ENCODE measurements at regions not wholly inside any gene's neighbourhood (a gene's known extent, or its start where the extent isn't known, plus 50 kb on each side); places are given as distances from the start of the nearest gene placed in this dataset.

DNA sequence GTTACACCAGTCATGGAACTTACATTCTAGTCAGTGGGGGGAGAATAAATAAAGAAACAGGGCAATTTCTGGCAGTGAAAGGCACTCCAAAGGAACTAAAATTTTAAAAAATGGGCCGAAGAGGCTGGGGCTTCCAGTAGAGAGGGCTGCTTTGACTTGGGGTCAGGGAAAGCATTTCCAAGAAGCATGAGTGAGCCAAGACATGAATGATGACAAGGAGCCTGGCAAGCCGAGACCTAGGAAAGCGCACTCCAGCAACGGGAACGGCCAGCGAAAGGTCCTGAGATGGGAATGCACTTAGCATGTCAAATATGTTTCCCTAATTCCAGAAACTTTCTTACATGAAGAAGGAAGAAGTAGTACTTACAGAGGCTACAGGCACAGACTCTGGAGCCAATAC is 95.4 kb upstream of the NGF start:
- 95% methylated on average over 6 of the region's 6 CpGs for WGBS (ENCODE audit: low lambda C conversion rate)
- no peaks in the 10 kb centered on the region for H4K20me1 ChIP-seq (ENCODE audit: insufficient read depth)
- ChIA-PET POLR2A (no interaction called here), CTCF (no interaction called here)
- no peaks in the 10 kb centered on the region for H3K27me3 ChIP-seq (ENCODE audit: insufficient read depth)
- no peak overlapping the region for H3K9ac ChIP-seq
- H3K4me1 ChIP-seq (ENCODE audit: control insufficient read depth in 1 of 2, insufficient read depth in 2 of 2, low read depth in 1 of 2, low read length in 1 of 2), result peaks cover 7 to 22% of the 10 kb centered on the region in 2 experiments; a peak in 3 of 4 replicates
- H3F3A ChIP-seq (replicated peaks; ENCODE audit: insufficient read depth), result peaks cover 14% of the 10 kb centered on the region
- no peaks in the 10 kb centered on the region for H3K9me2 ChIP-seq
- no peak overlapping the region for H3K4me3 ChIP-seq (ENCODE audit: low read depth in 2 of 2, low read length in 1 of 2)
- H3K79me2 ChIP-seq (ENCODE audit: insufficient read depth), result no peaks in the 10 kb centered on the region
- H3K27ac ChIP-seq (ENCODE audit: low read depth in 2 of 2, low read length in 1 of 2), result no peak overlapping the region
- no peaks in the 10 kb centered on the region for H3K36me3 ChIP-seq (replicated peaks in 1 of 2; ENCODE audit: control insufficient read depth in 1 of 2, insufficient read depth in 2 of 2, low read length in 1 of 2)
- H3K9me3 ChIP-seq, result no peaks in the 10 kb centered on the region
- no peak for TF ChIP-seq FOXJ3 (CRISPR knock-in tag; IDR thresholded peaks at IDR 0.05)
- TF ChIP-seq, protein P1, sequence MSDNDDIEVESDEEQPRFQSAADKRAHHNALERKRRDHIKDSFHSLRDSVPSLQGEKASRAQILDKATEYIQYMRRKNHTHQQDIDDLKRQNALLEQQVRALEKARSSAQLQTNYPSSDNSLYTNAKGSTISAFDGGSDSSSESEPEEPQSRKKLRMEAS (IDR thresholded peaks at IDR 0.05; ENCODE audit: low read depth), result no peak
- TF ChIP-seq FOXM1 (IDR thresholded peaks at IDR 0.05; ENCODE audit: low read depth), result no peak
- no peak for TF ChIP-seq RFX5 (IDR thresholded peaks at IDR 0.05; ENCODE audit: low read length)
- no peak for TF ChIP-seq USF2 (IDR thresholded peaks at IDR 0.05; ENCODE audit: borderline replicate concordance, low read depth, low read length)
- no peak for TF ChIP-seq ZBTB33 (IDR thresholded peaks at IDR 0.05; ENCODE audit: borderline replicate concordance, low read depth)
- no peak for TF ChIP-seq POLR2AphosphoS5 (IDR thresholded peaks at IDR 0.05; ENCODE audit: low read depth, low read length)
- no peak for TF ChIP-seq SMC3 (IDR thresholded peaks at IDR 0.05; ENCODE audit: low read depth, low read length)
- no peak for TF ChIP-seq FOSL2 (IDR thresholded peaks at IDR 0.05; ENCODE audit: borderline replicate concordance, low read depth)
- TF ChIP-seq TEAD4 (IDR thresholded peaks at IDR 0.05; ENCODE audit: borderline replicate concordance, insufficient read depth), result no peak
- no peak for TF ChIP-seq MEF2A (IDR thresholded peaks at IDR 0.05; ENCODE audit: borderline replicate concordance, low read depth)
- TF ChIP-seq REST (IDR thresholded peaks at IDR 0.05; ENCODE audit: low read depth, low read length), result no peak
- TF ChIP-seq ELF1 (IDR thresholded peaks at IDR 0.05), result no peak
- H3K4me2 ChIP-seq, result no peak overlapping the region
- no peak for DNase-seq
- H2AFZ ChIP-seq (ENCODE audit: low read depth), result no peak overlapping the region
